Progenitor cell of endocrine pancreas (in vitro differentiated cells): ENCODE measurements at regions not wholly inside any gene's neighbourhood (a gene's known extent, or its start where the extent isn't known, plus 50 kb on each side); places are given as distances from the start of the nearest gene placed in this dataset.

ENCODE experiments used
- DNase-seq: peaks from one replicate; pipeline ENCODE4 v3.0.0; 2021; ENCODE audit warnings: low spot score; ENCODE audit not compliant: unreplicated experiment
- H3K27ac Mint-ChIP-seq: 2 replicates; pipeline ENCODE4 v1.8.0; 2021; ENCODE audit warnings: mild to moderate bottlenecking, moderate library complexity, mixed read lengths
- H3K27me3 Mint-ChIP-seq: 2 replicates; pipeline ENCODE4 v1.8.0; 2021; ENCODE audit warnings: mixed read lengths
- H3K36me3 Mint-ChIP-seq: 2 replicates; pipeline ENCODE4 v1.8.0; 2022; ENCODE audit warnings: mixed read lengths; ENCODE audit not compliant: insufficient read depth
- H3K4me1 Mint-ChIP-seq: 2 replicates; pipeline ENCODE4 v1.8.0; 2021; ENCODE audit warnings: low read depth, mixed read lengths
- H3K4me3 Mint-ChIP-seq: 2 replicates; pipeline ENCODE4 v1.8.0; 2021; ENCODE audit warnings: low read depth, mild to moderate bottlenecking, moderate library complexity, mixed read lengths
- H3K9me3 Mint-ChIP-seq: 2 replicates; pipeline ENCODE4 v1.8.0; 2021; ENCODE audit warnings: low read depth, mixed read lengths
- CTCF ChIP-seq: fragments of 200-600 bp; sonication (generic); IDR thresholded peaks from one replicate; pipeline ENCODE4 v1.5.0; 2021; ENCODE audit warnings: antibody characterized with exemption, mild to moderate bottlenecking; ENCODE audit not compliant: unreplicated experiment

GRCh38 chr10:21019436-21019835 lies 122.3 kb upstream of the NEBL start:
- Mint-ChIP-seq H3K27ac (no peak overlapping the region), H3K4me1 (peaks cover 3% of the 10 kb centered on the region), H3K9me3 (no peaks in the 10 kb centered on the region), H3K4me3 (no peak overlapping the region), H3K36me3 (peaks cover 2% of the 10 kb centered on the region), H3K27me3 (no peaks in the 10 kb centered on the region)
- TF ChIP-seq CTCF: no peak
- DNase-seq: no peak

- Mint-ChIP-seq H3K27me3 (no peaks in the 10 kb centered on the region), H3K4me1 (no peaks in the 10 kb centered on the region), H3K27ac (no peak overlapping the region), H3K36me3 (peaks cover 2% of the 10 kb centered on the region), H3K4me3 (no peak overlapping the region), H3K9me3 (no peaks in the 10 kb centered on the region)
- DNase-seq: no peak
- TF ChIP-seq CTCF: no peak
Observed at GRCh38 chr10:21015851-21016250, 118.7 kb upstream of the NEBL start.

- no peaks in the 10 kb centered on the region for H3K4me1 Mint-ChIP-seq
- H3K27ac Mint-ChIP-seq: no peak overlapping the region
- H3K27me3 Mint-ChIP-seq: no peaks in the 10 kb centered on the region
- H3K9me3 Mint-ChIP-seq: no peaks in the 10 kb centered on the region
- peaks cover 2% of the 10 kb centered on the region for H3K36me3 Mint-ChIP-seq
- DNase-seq: no peak
- no peak overlapping the region for H3K4me3 Mint-ChIP-seq
- no peak for TF ChIP-seq CTCF
Observed at GRCh38 chr10:21014141-21014540, 117.0 kb upstream of the NEBL start.

- no peak for TF ChIP-seq CTCF
- Mint-ChIP-seq H3K4me1 (no peaks in the 10 kb centered on the region), H3K36me3 (no peaks in the 10 kb centered on the region), H3K4me3 (no peak overlapping the region), H3K9me3 (no peaks in the 10 kb centered on the region), H3K27me3 (no peaks in the 10 kb centered on the region), H3K27ac (no peak overlapping the region)
- no peak for DNase-seq
Observed at GRCh38 chr10:21011433-21012018, 114.4 kb upstream of the NEBL start.

GRCh38 chr10:21010615-21011014 lies 113.5 kb upstream of the NEBL start:
- Mint-ChIP-seq H3K9me3 (no peaks in the 10 kb centered on the region), H3K4me1 (no peaks in the 10 kb centered on the region), H3K27me3 (no peaks in the 10 kb centered on the region), H3K36me3 (no peaks in the 10 kb centered on the region), H3K4me3 (no peak overlapping the region), H3K27ac (no peak overlapping the region)
- no peak for TF ChIP-seq CTCF
- DNase-seq: no peak
